ENCODE measurements at regions not wholly inside any gene's neighbourhood (a gene's known extent, or its start where the extent isn't known, plus 50 kb on each side); places are given as distances from the start of the nearest gene placed in this dataset.
"Not testable (repeated sequence)": the region's sequence is repeated elsewhere in the genome, so short reads cannot be mapped to it uniquely, and the experiment has no call there.

GRCh38 chr6:21942897-21943296 lies 349.3 kb downstream of the SOX4 start:
- Histone ChIP-seq H3K27ac (ENCODE audit: low read length) (0 out of 2 replicates have a peak overlapping the region, but pooled peaks have one; percentile 15), H3K36me3 (ENCODE audit: control insufficient read depth, insufficient read depth, low read length) (no peaks in the 10 kb centered on the region), H3K9me3 (ENCODE audit: control insufficient read depth, insufficient read depth, low read depth, low read length) (no peaks in the 10 kb centered on the region), H3K4me3 (ENCODE audit: low read depth in 2 of 2, low read length in 2 of 2) (no peak overlapping the region), H3K27me3 (ENCODE audit: control insufficient read depth, insufficient read depth, low read length) (no peaks in the 10 kb centered on the region), H3K4me1 (ENCODE audit: control insufficient read depth, insufficient read depth, low read length) (0 out of 2 replicates have a peak, but pooled peaks cover 1% of the 10 kb centered on the region)
- ChIA-PET POLR2A (no interaction called here), CTCF (no interaction called here)
- no peak for TF ChIP-seq POLR2AphosphoS5 (IDR thresholded peaks at IDR 0.05; ENCODE audit: low read depth, low read length)
- TF ChIP-seq TCF7L2 (IDR thresholded peaks at IDR 0.05; ENCODE audit: low read depth, low read length): no peak
- no peak for TF ChIP-seq SIN3A (IDR thresholded peaks at IDR 0.05; ENCODE audit: borderline replicate concordance, insufficient read depth, low read depth, low read length)
- TF ChIP-seq REST (IDR thresholded peaks at IDR 0.05; ENCODE audit: insufficient read depth in 1 of 2, low read depth in 2 of 2, low read length in 1 of 2): no peak
- TF ChIP-seq CTCF (IDR thresholded peaks at IDR 0.05): no peak
- DNase-seq (ENCODE audit: low read depth, low spot score) (no peak), ATAC-seq (no peak)
- intact Hi-C loops (cut with micrococcal nuclease; ENCODE audit: unreplicated experiment) (no loop called here), in situ Hi-C loops (cut with HindIII; ENCODE audit: low pct_unique_long_range_greater_than_20kb, low sequenced_read_pairs) (no loop called here)
- no TSS peak for BruUV-seq (replicated peaks)

- Histone ChIP-seq H3K27ac (ENCODE audit: low read length) (peak overlapping the region; percentile 30; the same call in 1 of the 2 replicates), H3K4me3 (ENCODE audit: low read depth in 2 of 2, low read length in 2 of 2) (no peak overlapping the region), H3K4me1 (ENCODE audit: control insufficient read depth, insufficient read depth, low read length) (peaks cover 7% of the 10 kb centered on the region; the same call in 1 of the 2 replicates), H3K9me3 (ENCODE audit: control insufficient read depth, insufficient read depth, low read depth, low read length) (no peaks in the 10 kb centered on the region), H3K36me3 (ENCODE audit: control insufficient read depth, insufficient read depth, low read length) (no peaks in the 10 kb centered on the region), H3K27me3 (ENCODE audit: control insufficient read depth, insufficient read depth, low read length) (no peaks in the 10 kb centered on the region)
- no peak for ATAC-seq
- in situ Hi-C loops (cut with HindIII; ENCODE audit: low pct_unique_long_range_greater_than_20kb, low sequenced_read_pairs): no loop called here
- no TSS peak for BruUV-seq (replicated peaks)
- no peak for DNase-seq (ENCODE audit: low read depth, low spot score)
- ChIA-PET POLR2A (interaction anchor here (0.7 kb wide), 1 partner anchor 731 kb away, joined by 6 read pairs; no protein-coding TSS in a partner anchor), CTCF (interaction anchor here (0.7 kb wide), 1 partner anchor 29 kb away, joined by 5 read pairs; no protein-coding TSS in a partner anchor)
- TF ChIP-seq POLR2AphosphoS5 (IDR thresholded peaks at IDR 0.05; ENCODE audit: low read depth, low read length) (no peak), SIN3A (IDR thresholded peaks at IDR 0.05; ENCODE audit: borderline replicate concordance, insufficient read depth, low read depth, low read length) (no peak), REST (IDR thresholded peaks at IDR 0.05; ENCODE audit: insufficient read depth in 1 of 2, low read depth in 2 of 2, low read length in 1 of 2) (no peak), TCF7L2 (IDR thresholded peaks at IDR 0.05; ENCODE audit: low read depth, low read length) (no peak), CTCF (IDR thresholded peaks at IDR 0.05) (no peak)
- intact Hi-C loops (cut with micrococcal nuclease; ENCODE audit: unreplicated experiment): no loop called here
Measured at GRCh38 chr6:21946298-21946783, 350.5 kb downstream of the PRL start.

- H3K27ac ChIP-seq (ENCODE audit: low read length); DNase-seq (ENCODE audit: low read depth, low spot score); CTCF ChIA-PET; H3K27me3 ChIP-seq (ENCODE audit: control insufficient read depth, insufficient read depth, low read length); BruUV-seq (replicated peaks); POLR2A ChIA-PET; in situ Hi-C loops (cut with HindIII; ENCODE audit: low pct_unique_long_range_greater_than_20kb, low sequenced_read_pairs); H3K9me3 ChIP-seq (ENCODE audit: control insufficient read depth, insufficient read depth, low read depth, low read length); H3K4me1 ChIP-seq (ENCODE audit: control insufficient read depth, insufficient read depth, low read length); intact Hi-C loops (cut with micrococcal nuclease; ENCODE audit: unreplicated experiment); ATAC-seq; H3K4me3 ChIP-seq (ENCODE audit: low read depth in 2 of 2, low read length in 2 of 2); H3K36me3 ChIP-seq (ENCODE audit: control insufficient read depth, insufficient read depth, low read length): not testable (repeated sequence)
Measured at GRCh38 chr6:21947227-21947626, 349.6 kb downstream of the PRL start.
